Testis (tissue), 2 donors: ENCODE measurements at regions not wholly inside any gene's neighbourhood (a gene's known extent, or its start where the extent isn't known, plus 50 kb on each side); places are given as distances from the start of the nearest gene placed in this dataset.

Source experiments
- POLR2A ChIP-seq: fragments of 450-650 bp; IDR thresholded peaks from one replicate; pipeline ENCODE4 v1.6.1; 2017; ENCODE audit warnings: antibody characterized with exemption, mild to moderate bottlenecking, moderate library complexity
- TF ChIP-seq, protein P1 (sequence below), 3 experiments: fragments of 450-650 bp in 2 of 3; fragments of 200-600 bp in 1 of 3; sonication (generic) in 1 of 3; IDR thresholded peaks; one replicate each; pipeline ENCODE4 v1.5.1; 2016 to 2019; ENCODE audit warnings: antibody characterized with exemption in 3 of 3, mild to moderate bottlenecking in 2 of 3, moderate library complexity in 1 of 3

GRCh38 chr13:63699948-63700347 is 2284.3 kb upstream of the PCDH20 start:
- TF ChIP-seq, protein P1, sequence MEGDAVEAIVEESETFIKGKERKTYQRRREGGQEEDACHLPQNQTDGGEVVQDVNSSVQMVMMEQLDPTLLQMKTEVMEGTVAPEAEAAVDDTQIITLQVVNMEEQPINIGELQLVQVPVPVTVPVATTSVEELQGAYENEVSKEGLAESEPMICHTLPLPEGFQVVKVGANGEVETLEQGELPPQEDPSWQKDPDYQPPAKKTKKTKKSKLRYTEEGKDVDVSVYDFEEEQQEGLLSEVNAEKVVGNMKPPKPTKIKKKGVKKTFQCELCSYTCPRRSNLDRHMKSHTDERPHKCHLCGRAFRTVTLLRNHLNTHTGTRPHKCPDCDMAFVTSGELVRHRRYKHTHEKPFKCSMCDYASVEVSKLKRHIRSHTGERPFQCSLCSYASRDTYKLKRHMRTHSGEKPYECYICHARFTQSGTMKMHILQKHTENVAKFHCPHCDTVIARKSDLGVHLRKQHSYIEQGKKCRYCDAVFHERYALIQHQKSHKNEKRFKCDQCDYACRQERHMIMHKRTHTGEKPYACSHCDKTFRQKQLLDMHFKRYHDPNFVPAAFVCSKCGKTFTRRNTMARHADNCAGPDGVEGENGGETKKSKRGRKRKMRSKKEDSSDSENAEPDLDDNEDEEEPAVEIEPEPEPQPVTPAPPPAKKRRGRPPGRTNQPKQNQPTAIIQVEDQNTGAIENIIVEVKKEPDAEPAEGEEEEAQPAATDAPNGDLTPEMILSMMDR (IDR thresholded peaks at IDR 0.05) = no peak
- TF ChIP-seq POLR2A = no peak
